ENCODE measurements at regions not wholly inside any gene's neighbourhood (a gene's known extent, or its start where the extent isn't known, plus 50 kb on each side); places are given as distances from the start of the nearest gene placed in this dataset.

DNA sequence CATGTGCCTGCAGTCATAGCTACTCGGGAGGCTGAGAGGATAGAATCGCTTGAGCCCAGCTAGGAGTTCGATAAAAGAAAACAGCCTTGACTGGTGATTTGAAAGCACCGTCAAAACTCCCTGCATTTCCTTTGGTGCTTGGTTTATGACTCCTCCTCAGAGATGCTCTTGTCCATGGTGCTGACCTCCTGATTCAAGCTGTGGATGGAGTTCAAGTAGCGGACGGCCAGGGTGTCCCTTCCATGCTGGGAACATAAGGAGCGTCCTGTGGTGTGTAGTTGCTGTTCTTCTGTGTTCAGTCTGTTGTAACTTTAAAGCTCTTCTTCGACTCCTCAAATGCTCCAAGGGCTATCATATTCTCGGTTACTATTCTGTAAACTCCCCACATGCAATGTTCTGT lies 382.5 kb upstream of the KIAA1217 start:
- TF ChIP-seq, protein P1, sequence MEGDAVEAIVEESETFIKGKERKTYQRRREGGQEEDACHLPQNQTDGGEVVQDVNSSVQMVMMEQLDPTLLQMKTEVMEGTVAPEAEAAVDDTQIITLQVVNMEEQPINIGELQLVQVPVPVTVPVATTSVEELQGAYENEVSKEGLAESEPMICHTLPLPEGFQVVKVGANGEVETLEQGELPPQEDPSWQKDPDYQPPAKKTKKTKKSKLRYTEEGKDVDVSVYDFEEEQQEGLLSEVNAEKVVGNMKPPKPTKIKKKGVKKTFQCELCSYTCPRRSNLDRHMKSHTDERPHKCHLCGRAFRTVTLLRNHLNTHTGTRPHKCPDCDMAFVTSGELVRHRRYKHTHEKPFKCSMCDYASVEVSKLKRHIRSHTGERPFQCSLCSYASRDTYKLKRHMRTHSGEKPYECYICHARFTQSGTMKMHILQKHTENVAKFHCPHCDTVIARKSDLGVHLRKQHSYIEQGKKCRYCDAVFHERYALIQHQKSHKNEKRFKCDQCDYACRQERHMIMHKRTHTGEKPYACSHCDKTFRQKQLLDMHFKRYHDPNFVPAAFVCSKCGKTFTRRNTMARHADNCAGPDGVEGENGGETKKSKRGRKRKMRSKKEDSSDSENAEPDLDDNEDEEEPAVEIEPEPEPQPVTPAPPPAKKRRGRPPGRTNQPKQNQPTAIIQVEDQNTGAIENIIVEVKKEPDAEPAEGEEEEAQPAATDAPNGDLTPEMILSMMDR (IDR thresholded peaks at IDR 0.05): no peak
- TF ChIP-seq EP300 (IDR thresholded peaks at IDR 0.05): no peak
- 26 to 28% methylated on average over 9 of the region's 9 CpGs for WGBS, 2 donors
- no peak for DNase-seq (ENCODE audit: low spot score in 2 of 2)

GRCh38 chr10:23829556-23829955 lies 379.4 kb upstream of the KIAA1217 start:
- Histone ChIP-seq H3K27ac (no peak overlapping the region), H3K9me3 (no peaks in the 10 kb centered on the region), H3K36me3 (no peaks in the 10 kb centered on the region), H3K27me3 (no peaks in the 10 kb centered on the region), H3K4me3 (no peak overlapping the region), H3K4me1 (no peaks in the 10 kb centered on the region)
- no peak for DNase-seq (ENCODE audit: low spot score in 2 of 2)
- WGBS, 2 donors: 51 to 53% methylated on average over 2 of the region's 2 CpGs
- TF ChIP-seq, protein P1 (IDR thresholded peaks at IDR 0.05): no peak
- TF ChIP-seq POLR2A (IDR thresholded peaks at IDR 0.05) (no peak), EP300 (IDR thresholded peaks at IDR 0.05) (no peak)

More for the DNA sequence above, 382.5 kb upstream of the KIAA1217 start:
- Histone ChIP-seq H3K4me3 (no peak overlapping the region), H3K27me3 (no peaks in the 10 kb centered on the region), H3K4me1 (no peaks in the 10 kb centered on the region), H3K36me3 (no peaks in the 10 kb centered on the region), H3K9me3 (no peaks in the 10 kb centered on the region), H3K27ac (no peak overlapping the region)

- DNase-seq (ENCODE audit: low spot score in 2 of 2): no peak
These were observed 374.8 kb upstream of the KIAA1217 start for GRCh38 chr10:23834091-23834490.

DNA sequence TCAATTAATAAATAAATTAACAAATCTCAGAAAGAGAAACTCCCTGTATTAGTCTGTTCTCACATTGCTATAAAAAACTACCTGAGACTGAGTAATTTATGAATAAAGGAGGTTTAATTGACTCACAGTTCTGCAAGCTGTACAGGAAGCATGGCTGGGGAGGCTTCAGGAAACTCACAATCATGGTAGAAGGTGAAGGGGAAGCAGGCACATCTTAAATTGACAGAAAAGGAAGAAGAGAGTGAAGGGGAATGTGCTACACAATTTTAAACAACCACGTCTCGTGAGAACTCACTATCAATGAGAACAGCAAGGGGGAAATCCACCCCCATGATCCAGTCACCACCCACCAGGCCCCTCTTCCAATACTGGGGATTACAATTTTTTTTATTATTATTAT lies 358.3 kb upstream of the KIAA1217 start:
- WGBS, 2 donors: 62 to 75% methylated on average over 2 of the region's 2 CpGs
- TF ChIP-seq, protein P1 (IDR thresholded peaks at IDR 0.05): no peak
- TF ChIP-seq EP300 (IDR thresholded peaks at IDR 0.05) (no peak), POLR2A (IDR thresholded peaks at IDR 0.05) (no peak)
- H3K4me1 ChIP-seq: no peaks in the 10 kb centered on the region

More at GRCh38 chr10:23834091-23834490, 374.8 kb upstream of the KIAA1217 start:
- Histone ChIP-seq H3K9me3 (no peaks in the 10 kb centered on the region), H3K4me3 (no peak overlapping the region), H3K27ac (no peak overlapping the region), H3K27me3 (no peaks in the 10 kb centered on the region), H3K36me3 (no peaks in the 10 kb centered on the region), H3K4me1 (no peaks in the 10 kb centered on the region)
- TF ChIP-seq, protein P1 (IDR thresholded peaks at IDR 0.05): no peak
- TF ChIP-seq POLR2A (IDR thresholded peaks at IDR 0.05): no peak
- no peak for TF ChIP-seq EP300 (IDR thresholded peaks at IDR 0.05)

DNA sequence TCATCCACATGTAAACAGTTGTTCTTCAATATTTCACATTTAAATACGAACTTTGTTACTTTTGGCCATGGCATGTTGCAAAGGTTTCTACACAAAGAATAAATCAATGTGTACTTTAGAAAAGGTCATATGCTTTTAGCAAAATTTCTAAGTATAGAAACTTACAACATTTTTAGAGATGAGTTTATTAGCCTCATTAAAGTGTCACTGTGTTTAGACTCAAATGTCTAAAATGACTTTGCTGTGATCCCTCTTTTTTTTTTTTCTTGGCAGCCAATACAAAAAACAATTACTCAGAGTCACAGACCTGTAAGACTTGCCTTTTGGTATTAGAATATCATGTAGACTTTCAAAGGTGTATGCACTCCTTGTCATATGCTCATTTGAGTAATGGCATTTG lies 349.3 kb upstream of the KIAA1217 start:
- no peak for DNase-seq (ENCODE audit: low spot score in 2 of 2)
- H3K9me3 ChIP-seq: no peaks in the 10 kb centered on the region
- no peaks in the 10 kb centered on the region for H3K27me3 ChIP-seq
- TF ChIP-seq EP300 (IDR thresholded peaks at IDR 0.05) (no peak), POLR2A (IDR thresholded peaks at IDR 0.05) (no peak)
- TF ChIP-seq, protein P1 (IDR thresholded peaks at IDR 0.05): no peak
- H3K36me3 ChIP-seq: no peaks in the 10 kb centered on the region
- H3K27ac ChIP-seq: no peak overlapping the region
- no peak overlapping the region for H3K4me3 ChIP-seq
- no peaks in the 10 kb centered on the region for H3K4me1 ChIP-seq
- 60 to 75% methylated on average over 1 of the region's 1 CpG for WGBS, 2 donors

More for the DNA sequence above, 358.3 kb upstream of the KIAA1217 start:
- no peak for DNase-seq (ENCODE audit: low spot score in 2 of 2)
- Histone ChIP-seq H3K36me3 (no peaks in the 10 kb centered on the region), H3K9me3 (peaks cover 0 to 9% (median 0%) of the 10 kb centered on the region in 4 donors), H3K4me3 (no peak overlapping the region), H3K27ac (no peak overlapping the region), H3K27me3 (no peaks in the 10 kb centered on the region)

All from tibial nerve (tissue), 4 donors.